OCI-LY7 (cell line): ENCODE measurements at regions not wholly inside any gene's neighbourhood (a gene's known extent, or its start where the extent isn't known, plus 50 kb on each side); places are given as distances from the start of the nearest gene placed in this dataset.

ENCODE experiments used
- BruUV-seq: library from RNA; stranded (reverse); fragments of 400-500 nt; replicated peaks from 2 replicates; lab custom pipeline; 2021; lab: Mats Ljungman, UMichigan
- CTCF ChIA-PET: fragments of 300-600 bp; sonication (Branson Sonifier 250); formaldehyde crosslinking; loops from one replicate; lab custom pipeline; 2022; ENCODE audit warnings: antibody characterized with exemption; ENCODE audit not compliant: unreplicated experiment; lab: Charles Lee
- POLR2A ChIA-PET: fragments of 300-600 bp; sonication (Branson Sonifier 250); formaldehyde crosslinking; loops from one replicate; lab custom pipeline; 2022; ENCODE audit warnings: antibody characterized with exemption; lab: Charles Lee
- DNase-seq: peaks from one replicate; pipeline ENCODE4 v3.0.0-alpha.2; 2015; ENCODE audit warnings: low spot score
- H2AFZ ChIP-seq: fragments of 200-600 bp; sonication (generic), shearing (Covaris generic); 2 replicates; pipeline ENCODE4 v1.6.1; 2014; ENCODE audit warnings: mild to moderate bottlenecking, antibody characterized with exemption, low read length, moderate library complexity
- H3K27ac ChIP-seq: fragments of 200-600 bp; sonication (generic); 2 replicates; pipeline ENCODE4 v1.5.1; 2014; ENCODE audit warnings: mixed run types, low read depth, mild to moderate bottlenecking, moderate library complexity, low read length, inconsistent platforms; ENCODE audit not compliant: poor library complexity, severe bottlenecking
- H3K36me3 ChIP-seq: fragments of 200-600 bp; sonication (generic); 2 replicates; pipeline ENCODE4 v1.6.1; 2014; ENCODE audit warnings: mild to moderate bottlenecking, antibody characterized with exemption, low read length, moderate library complexity, mixed read lengths; ENCODE audit not compliant: insufficient read depth
- H3K4me1 ChIP-seq: fragments of 200-600 bp; sonication (generic); 2 replicates; pipeline ENCODE4 v1.5.1; 2014; ENCODE audit warnings: mild to moderate bottlenecking, low read length; ENCODE audit not compliant: insufficient read depth, poor library complexity, severe bottlenecking
- H3K4me2 ChIP-seq: fragments of 200-600 bp; sonication (generic); 2 replicates; pipeline ENCODE4 v1.6.1; 2014; ENCODE audit warnings: mild to moderate bottlenecking, low read length
- H3K4me3 ChIP-seq: fragments of 200-600 bp; sonication (generic); 2 replicates; pipeline ENCODE4 v1.5.1; 2014; ENCODE audit warnings: mild to moderate bottlenecking, low read depth, low read length; ENCODE audit not compliant: poor library complexity, severe bottlenecking
- H3K79me2 ChIP-seq: fragments of 200-600 bp; sonication (generic); 2 replicates; pipeline ENCODE4 v1.6.1; 2016; ENCODE audit warnings: low read depth, mild to moderate bottlenecking, low read length, moderate library complexity, mixed read lengths; ENCODE audit not compliant: insufficient read depth
- H3K9me2 ChIP-seq: fragments of 200-600 bp; sonication (generic); 2 replicates; pipeline ENCODE4 v1.6.1; 2016; ENCODE audit warnings: mild to moderate bottlenecking, low read length, mixed read lengths; ENCODE audit not compliant: insufficient read depth
- H3K9me3 ChIP-seq: fragments of 200-600 bp; sonication (generic); 2 replicates; pipeline ENCODE4 v1.6.1; 2014; ENCODE audit warnings: mild to moderate bottlenecking, mixed run types, low read length, mixed read lengths
- H4K20me1 ChIP-seq: fragments of 200-600 bp; sonication (generic); 2 replicates; pipeline ENCODE4 v1.6.1; 2014; ENCODE audit warnings: mild to moderate bottlenecking, antibody characterized with exemption, low read length, moderate library complexity, mixed read lengths; ENCODE audit not compliant: insufficient read depth
- CTCF ChIP-seq: fragments of 200-600 bp; sonication (generic); conservative IDR thresholded peaks from 2 replicates; pipeline ENCODE4 v1.5.1; 2014; ENCODE audit warnings: mild to moderate bottlenecking, antibody characterized with exemption, low read length, moderate library complexity, mixed read lengths
- EZH2phosphoT487 ChIP-seq: fragments of 200-600 bp; sonication (generic); IDR thresholded peaks from 2 replicates; pipeline ENCODE4 v1.6.1; 2018; ENCODE audit warnings: low read depth, borderline replicate concordance, mild to moderate bottlenecking, mixed run types, antibody characterized with exemption, low read length, moderate library complexity, mixed read lengths
- intact Hi-C: fragments of 100-400 bp; cut with micrococcal nuclease; formaldehyde crosslinking; loops from one replicate; pipeline ENCODE4 v1.10.0; 2022; ENCODE audit not compliant: unreplicated experiment

- Histone ChIP-seq H3K4me2 (no peak overlapping the region), H3K4me3 (no peak overlapping the region), H4K20me1 (no peaks in the 10 kb centered on the region), H3K79me2 (no peaks in the 10 kb centered on the region), H3K9me2 (no peaks in the 10 kb centered on the region), H3K4me1 (no peaks in the 10 kb centered on the region), H3K36me3 (no peaks in the 10 kb centered on the region), H3K27ac (no peak overlapping the region), H2AFZ (no peak overlapping the region), H3K9me3 (no peaks in the 10 kb centered on the region)
- ChIA-PET CTCF (no interaction called here), POLR2A (interaction anchor here (0.9 kb wide), 1 partner anchor 11 kb away, joined by 4 read pairs; no protein-coding TSS in a partner anchor)
- BruUV-seq, result no TSS peak
- intact Hi-C loops, result no loop called here
- no peak for DNase-seq
- TF ChIP-seq EZH2phosphoT487 (no peak), CTCF (no peak)
These were observed 57.5 kb upstream of the GIMD1 start for GRCh38 chr4:106426069-106426468.

- ChIA-PET CTCF (no interaction called here), POLR2A (interaction anchor here (0.9 kb wide), 1 partner anchor 10 kb away, joined by 4 read pairs; no protein-coding TSS in a partner anchor)
- H4K20me1 ChIP-seq, result no peaks in the 10 kb centered on the region
These were observed 57.0 kb upstream of the GIMD1 start for GRCh38 chr4:106425576-106425975.

More at GRCh38 chr4:106425576-106425975, 57.0 kb upstream of the GIMD1 start:
- Histone ChIP-seq H3K36me3 (no peaks in the 10 kb centered on the region), H3K4me2 (no peak overlapping the region), H3K79me2 (no peaks in the 10 kb centered on the region), H3K4me1 (no peaks in the 10 kb centered on the region), H3K9me3 (no peaks in the 10 kb centered on the region), H3K4me3 (no peak overlapping the region), H3K27ac (no peak overlapping the region), H3K9me2 (no peaks in the 10 kb centered on the region), H2AFZ (no peak overlapping the region)
- TF ChIP-seq EZH2phosphoT487 (no peak), CTCF (no peak)
- no TSS peak for BruUV-seq
- DNase-seq, result no peak
- intact Hi-C loops, result no loop called here
